GM12878 (cell line): ENCODE measurements at regions not wholly inside any gene's neighbourhood (a gene's known extent, or its start where the extent isn't known, plus 50 kb on each side); places are given as distances from the start of the nearest gene placed in this dataset.

ENCODE experiments used
- ATAC-seq: fragments of 200-7000 bp; cut with Tn5 transposase; 3 replicates; pipeline ENCODE4 v1.9.1; 2020; ENCODE audit warnings: mild to moderate bottlenecking, moderate library complexity
- BruUV-seq: library from RNA; stranded (reverse); fragments of 400-500 nt; replicated peaks from 2 replicates; lab custom pipeline; 2021; lab: Mats Ljungman, UMichigan
- CTCF ChIA-PET: fragments of 300-600 bp; sonication (Branson Sonifier 250); formaldehyde crosslinking; extraction: SDS; loops from one replicate; lab custom pipeline; 2021; ENCODE audit warnings: inconsistent platforms; lab: Yijun Ruan, JAX
- POLR2A ChIA-PET: fragments of 350-600 bp; formaldehyde crosslinking; extraction: SDS; loops from one replicate; lab custom pipeline; 2021; ENCODE audit warnings: inconsistent platforms; lab: Charles Lee
- RAD21 ChIA-PET: fragments of 300-600 bp; sonication (Branson Sonifier 250); formaldehyde crosslinking; loops from one replicate; lab custom pipeline; 2023; ENCODE audit warnings: antibody characterized with exemption; ENCODE audit not compliant: unreplicated experiment; lab: Charles Lee
- SMC1A ChIA-PET: fragments of 300-600 bp; sonication (Branson Sonifier 250); formaldehyde crosslinking; loops from one replicate; lab custom pipeline; 2023; ENCODE audit not compliant: unreplicated experiment, uncharacterized antibody; lab: Charles Lee
- DNase-seq: peaks from one replicate; pipeline ENCODE4 v3.0.0-alpha.2; 2011; ENCODE audit warnings: low read depth, low spot score
- FAIRE-seq: peaks from 3 replicates; lab custom pipeline; 2011; peaks lifted over from hg19 to GRCh38; lab: Jason Lieb, UNC
- H2AFZ ChIP-seq: 2 replicates; pipeline ENCODE4 v1.6.0; 2011; ENCODE audit warnings: low read depth, low read length, control low read depth; ENCODE audit not compliant: control insufficient read depth
- H3K27ac ChIP-seq: 2 replicates; pipeline ENCODE4 v1.5.1; 2011; ENCODE audit warnings: control low read depth; ENCODE audit not compliant: control insufficient read depth, insufficient read depth
- H3K27me3 ChIP-seq, 2 experiments: replicated peaks in 1 of 2; 2 replicates each; pipeline versions ENCODE4 v1.6.0 to v1.6.1; 2011; ENCODE audit warnings: low read length in 1 of 2; ENCODE audit not compliant: control insufficient read depth in 2 of 2, insufficient read depth in 2 of 2
- H3K36me3 ChIP-seq, 2 experiments: 2 replicates each; pipeline ENCODE4 v1.5.1; 2011; ENCODE audit warnings: low read length in 1 of 2; ENCODE audit not compliant: control insufficient read depth in 2 of 2, insufficient read depth in 2 of 2
- H3K4me1 ChIP-seq: 2 replicates; pipeline ENCODE4 v1.6.1; 2011; ENCODE audit warnings: mild to moderate bottlenecking, low read length, moderate library complexity, mixed read lengths; ENCODE audit not compliant: control insufficient read depth, insufficient read depth
- H3K4me2 ChIP-seq: 2 replicates; pipeline ENCODE4 v1.6.0; 2011; ENCODE audit warnings: control low read depth; ENCODE audit not compliant: control insufficient read depth, insufficient read depth
- H3K4me3 ChIP-seq: fragments of 200-600 bp; sonication (generic); 2 replicates; pipeline ENCODE4 v1.5.1; 2016
- H3K79me2 ChIP-seq: 2 replicates; pipeline ENCODE4 v1.6.0; 2011; ENCODE audit warnings: low read length; ENCODE audit not compliant: control insufficient read depth, insufficient read depth
- H3K9ac ChIP-seq: 2 replicates; pipeline ENCODE4 v1.8.0; 2011; ENCODE audit warnings: low read length, control low read depth, mixed read lengths; ENCODE audit not compliant: control insufficient read depth, insufficient read depth
- H3K9me3 ChIP-seq: replicated peaks from 3 replicates; pipeline ENCODE4 v1.5.1; 2011; ENCODE audit warnings: mild to moderate bottlenecking, low read length; ENCODE audit not compliant: control insufficient read depth, insufficient read depth
- H4K20me1 ChIP-seq: 2 replicates; pipeline ENCODE4 v1.6.0; 2011; ENCODE audit not compliant: control insufficient read depth, insufficient read depth
- BACH1 ChIP-seq: fragments of 450-650 bp; IDR thresholded peaks from 2 replicates; pipeline ENCODE4 v1.6.1; 2017; ENCODE audit warnings: mild to moderate bottlenecking, borderline replicate concordance
- BHLHE40 ChIP-seq, 2 experiments: fragments of 450-650 bp in 1 of 2; IDR thresholded peaks; 2 replicates each; pipeline ENCODE4 v1.6.1; 2011 to 2017; ENCODE audit warnings: low read depth in 2 of 2, borderline replicate concordance in 1 of 2, improper control_type of control experiment in 1 of 2, low read length in 1 of 2, mild to moderate bottlenecking in 1 of 2
- BRCA1 ChIP-seq: IDR thresholded peaks from 2 replicates; pipeline ENCODE4 v1.6.1; 2011; ENCODE audit warnings: low read depth, low read length, improper control_type of control experiment
- DPF2 ChIP-seq: fragments of 450-650 bp; IDR thresholded peaks from 2 replicates; pipeline ENCODE4 v1.6.1; 2017; ENCODE audit warnings: mild to moderate bottlenecking
- FOS ChIP-seq: IDR thresholded peaks from 3 replicates; pipeline ENCODE4 v1.6.1; 2011; ENCODE audit warnings: borderline replicate concordance; ENCODE audit not compliant: insufficient read length; ENCODE audit errors: extremely low read depth
- HDAC6 ChIP-seq: fragments of 200-600 bp; sonication (generic); IDR thresholded peaks from one replicate; pipeline ENCODE4 v1.8.0; 2017; ENCODE audit warnings: antibody characterized with exemption; ENCODE audit not compliant: unreplicated experiment
- MEF2A ChIP-seq: IDR thresholded peaks from 2 replicates; pipeline ENCODE4 v1.6.1; 2011; ENCODE audit warnings: low read depth, mild to moderate bottlenecking, low read length, moderate library complexity; ENCODE audit not compliant: insufficient read depth
- MYC ChIP-seq: IDR thresholded peaks from 2 replicates; pipeline ENCODE4 v1.6.1; 2011; ENCODE audit warnings: mild to moderate bottlenecking, low read length, moderate library complexity, inconsistent platforms; ENCODE audit not compliant: insufficient read depth, insufficient replicate concordance, insufficient read length, severe bottlenecking
- NBN ChIP-seq: fragments of 450-650 bp; IDR thresholded peaks from 2 replicates; pipeline ENCODE4 v1.6.1; 2016
- NFIC ChIP-seq: IDR thresholded peaks from 2 replicates; pipeline ENCODE4 v1.6.1; 2012; ENCODE audit warnings: low read depth, mild to moderate bottlenecking, inconsistent platforms, low read length, moderate library complexity
- NFYA ChIP-seq: IDR thresholded peaks from 2 replicates; pipeline ENCODE4 v1.6.1; 2011; ENCODE audit warnings: low read depth, mild to moderate bottlenecking, low read length, improper control_type of control experiment, borderline replicate concordance
- NFYB ChIP-seq: IDR thresholded peaks from 2 replicates; pipeline ENCODE4 v1.6.1; 2011; ENCODE audit warnings: low read depth, mild to moderate bottlenecking, low read length, improper control_type of control experiment, moderate library complexity; ENCODE audit not compliant: insufficient read depth
- NR2F1 ChIP-seq: fragments of 450-650 bp; conservative IDR thresholded peaks from 2 replicates; pipeline ENCODE4 v1.6.1; 2017; ENCODE audit warnings: mild to moderate bottlenecking
- PAX5 ChIP-seq: IDR thresholded peaks from 2 replicates; pipeline ENCODE4 v1.6.1; 2011; ENCODE audit warnings: low read depth, low read length, borderline replicate concordance
- POLR2A ChIP-seq: IDR thresholded peaks from 2 replicates; pipeline ENCODE4 v1.6.1; 2011; ENCODE audit warnings: low read depth, mild to moderate bottlenecking, low read length
- RUNX3 ChIP-seq: IDR thresholded peaks from 2 replicates; pipeline ENCODE4 v1.6.1; 2012; ENCODE audit warnings: low read length, inconsistent platforms
- SREBF1 ChIP-seq: IDR thresholded peaks from 2 replicates; pipeline ENCODE4 v1.6.1; 2012; ENCODE audit warnings: mild to moderate bottlenecking, low read length
- USF2 ChIP-seq: IDR thresholded peaks from 2 replicates; pipeline ENCODE4 v1.6.1; 2011; ENCODE audit warnings: low read depth, low read length, improper control_type of control experiment, borderline replicate concordance
- ZBTB11 ChIP-seq: fragments of 450-650 bp; formaldehyde crosslinking; IDR thresholded peaks from 2 replicates; pipeline ENCODE4 v1.5.0; 2022; ENCODE audit warnings: mild to moderate bottlenecking, missing genetic modification characterization
- ZNF274 ChIP-seq: IDR thresholded peaks from one replicate; pipeline ENCODE4 v1.8.0; 2011; ENCODE audit not compliant: insufficient read length, insufficient read depth
- WGBS: methylation state at CpG from one replicate; pipeline ENCODE4 v1.1.6; 2016; ENCODE audit warnings: low lambda C conversion rate; ENCODE audit not compliant: insufficient replicate concordance, insufficient coverage; ENCODE audit errors: missing lambda C conversion rate; 5-methylcytosine and 5-hydroxymethylcytosine counted together
- in situ Hi-C: fragments of 300-500 bp; cut with MboI; formaldehyde crosslinking; loops from 9 replicates; pipeline ENCODE4 v1.14.3; 2018; ENCODE audit warnings: mixed read lengths
- intact Hi-C: fragments of 100-400 bp; cut with micrococcal nuclease; formaldehyde crosslinking; loops from one replicate; pipeline ENCODE4 v1.14.2; 2022; ENCODE audit not compliant: unreplicated experiment

GRCh38 chr15:29557171-29557570 lies 265.1 kb downstream of the TJP1 start:
- WGBS: 45% methylated on average over 6 of the region's 6 CpGs
- Histone ChIP-seq H3K27me3 (no peaks in the 10 kb centered on the region), H3K27ac (no peak overlapping the region), H2AFZ (no peak overlapping the region), H4K20me1 (no peaks in the 10 kb centered on the region), H3K4me1 (no peaks in the 10 kb centered on the region), H3K36me3 (no peaks in the 10 kb centered on the region), H3K4me2 (no peak overlapping the region), H3K79me2 (no peaks in the 10 kb centered on the region), H3K9ac (no peak overlapping the region), H3K4me3 (no peak overlapping the region), H3K9me3 (no peaks in the 10 kb centered on the region)
- TF ChIP-seq NFIC: no peak
- no peak for TF ChIP-seq RUNX3
- TF ChIP-seq NFYA: no peak
- no peak for TF ChIP-seq NBN
- TF ChIP-seq BACH1: no peak
- no peak for TF ChIP-seq HDAC6
- TF ChIP-seq DPF2: no peak
- TF ChIP-seq MYC: no peak
- no peak for TF ChIP-seq BRCA1
- TF ChIP-seq BHLHE40 (IDR thresholded peaks at IDR 0.05; ENCODE audit: borderline replicate concordance in 1 of 2, low read depth in 2 of 2, low read length in 1 of 2): no peak
- no peak for TF ChIP-seq FOS
- TF ChIP-seq NR2F1: no peak
- no peak for TF ChIP-seq PAX5
- no peak for TF ChIP-seq USF2
- TF ChIP-seq SREBF1: no peak
- TF ChIP-seq MEF2A: no peak
- no peak for TF ChIP-seq POLR2A
- TF ChIP-seq ZBTB11: no peak
- no peak for TF ChIP-seq ZNF274
- TF ChIP-seq NFYB: no peak
- ChIA-PET CTCF (no interaction called here), RAD21 (no interaction called here), POLR2A (no interaction called here), SMC1A (no interaction called here)
- no peak for FAIRE-seq
- in situ Hi-C loops (no loop called here), intact Hi-C loops (no loop called here)
- no TSS peak for BruUV-seq
- DNase-seq: no peak
- no peak for ATAC-seq
